ENCODE measurements at regions not wholly inside any gene's neighbourhood (a gene's known extent, or its start where the extent isn't known, plus 50 kb on each side); places are given as distances from the start of the nearest gene placed in this dataset.

- Histone ChIP-seq H3K27me3 (ENCODE audit: control insufficient read depth, insufficient read depth, low read length) (no peaks in the 10 kb centered on the region), H3K4me3 (ENCODE audit: low read depth in 2 of 2, low read length in 2 of 2) (no peak overlapping the region), H3K9me3 (ENCODE audit: control insufficient read depth, insufficient read depth, low read depth, low read length) (no peaks in the 10 kb centered on the region), H3K4me1 (ENCODE audit: control insufficient read depth, insufficient read depth, low read length) (no peaks in the 10 kb centered on the region), H3K27ac (ENCODE audit: low read length) (no peak overlapping the region), H3K36me3 (ENCODE audit: control insufficient read depth, insufficient read depth, low read length) (no peaks in the 10 kb centered on the region)
- in situ Hi-C loops (cut with HindIII; ENCODE audit: low pct_unique_long_range_greater_than_20kb, low sequenced_read_pairs), result no loop called here
- ATAC-seq (no peak), DNase-seq (ENCODE audit: low read depth, low spot score) (no peak)
- no TSS peak for BruUV-seq (replicated peaks)
- TF ChIP-seq SIN3A (IDR thresholded peaks at IDR 0.05; ENCODE audit: borderline replicate concordance, insufficient read depth, low read depth, low read length) (no peak), TCF7L2 (IDR thresholded peaks at IDR 0.05; ENCODE audit: low read depth, low read length) (no peak), CTCF (IDR thresholded peaks at IDR 0.05) (no peak), REST (IDR thresholded peaks at IDR 0.05; ENCODE audit: insufficient read depth in 1 of 2, low read depth in 2 of 2, low read length in 1 of 2) (no peak)
- intact Hi-C loops (cut with micrococcal nuclease; ENCODE audit: unreplicated experiment), result no loop called here
- POLR2A ChIA-PET, result no interaction called here
- CTCF ChIA-PET, result no interaction called here
Measured at GRCh38 chr1:177385760-177386698, 215.3 kb downstream of the BRINP2 start.

- DNase-seq (ENCODE audit: low read depth, low spot score), result no peak
Measured at GRCh38 chr1:177384461-177384860, 213.7 kb downstream of the BRINP2 start.

More at GRCh38 chr1:177384461-177384860, 213.7 kb downstream of the BRINP2 start:
- TF ChIP-seq SIN3A (IDR thresholded peaks at IDR 0.05; ENCODE audit: borderline replicate concordance, insufficient read depth, low read depth, low read length) (no peak), TCF7L2 (IDR thresholded peaks at IDR 0.05; ENCODE audit: low read depth, low read length) (no peak), REST (IDR thresholded peaks at IDR 0.05; ENCODE audit: insufficient read depth in 1 of 2, low read depth in 2 of 2, low read length in 1 of 2) (no peak), CTCF (IDR thresholded peaks at IDR 0.05) (no peak), POLR2AphosphoS5 (IDR thresholded peaks at IDR 0.05; ENCODE audit: low read depth, low read length) (no peak)
- intact Hi-C loops (cut with micrococcal nuclease; ENCODE audit: unreplicated experiment), result no loop called here
- CTCF ChIA-PET, result no interaction called here
- Histone ChIP-seq H3K36me3 (ENCODE audit: control insufficient read depth, insufficient read depth, low read length) (no peaks in the 10 kb centered on the region), H3K9me3 (ENCODE audit: control insufficient read depth, insufficient read depth, low read depth, low read length) (no peaks in the 10 kb centered on the region), H3K4me3 (ENCODE audit: low read depth in 2 of 2, low read length in 2 of 2) (no peak overlapping the region), H3K4me1 (ENCODE audit: control insufficient read depth, insufficient read depth, low read length) (no peaks in the 10 kb centered on the region), H3K27me3 (ENCODE audit: control insufficient read depth, insufficient read depth, low read length) (no peaks in the 10 kb centered on the region), H3K27ac (ENCODE audit: low read length) (no peak overlapping the region)
- ATAC-seq, result no peak
- POLR2A ChIA-PET, result no interaction called here
- no TSS peak for BruUV-seq (replicated peaks)
- in situ Hi-C loops (cut with HindIII; ENCODE audit: low pct_unique_long_range_greater_than_20kb, low sequenced_read_pairs), result no loop called here

All from Panc1 (cell line).